RPMI7951 (cell line): ENCODE measurements at regions not wholly inside any gene's neighbourhood (a gene's known extent, or its start where the extent isn't known, plus 50 kb on each side); places are given as distances from the start of the nearest gene placed in this dataset.

ENCODE experiments used
- DNase-seq: peaks from one replicate; pipeline ENCODE4 v3.0.0-alpha.2; 2012; ENCODE audit warnings: low read depth

- no peak for DNase-seq
These were observed 620.3 kb downstream of the ZPLD1 start for GRCh38 chr3:103055021-103055520.

GRCh38 chr3:103056542-103056941 is 621.7 kb downstream of the ZPLD1 start:
- DNase-seq = no peak

GRCh38 chr3:103057003-103057402 is 622.2 kb downstream of the ZPLD1 start:
- no peak for DNase-seq

GRCh38 chr3:103057487-103057886 is 622.7 kb downstream of the ZPLD1 start:
- no peak for DNase-seq

GRCh38 chr3:103059432-103059831 is 624.6 kb downstream of the ZPLD1 start:
- DNase-seq = no peak

GRCh38 chr3:103060242-103060641 is 625.4 kb downstream of the ZPLD1 start:
- DNase-seq = no peak

GRCh38 chr3:103067963-103068362 is 633.1 kb downstream of the ZPLD1 start:
- DNase-seq = no peak

GRCh38 chr3:103075282-103075681 is 640.5 kb downstream of the ZPLD1 start:
- DNase-seq = no peak

- DNase-seq = no peak
These were observed 643.1 kb downstream of the ZPLD1 start for GRCh38 chr3:103077910-103078309.

GRCh38 chr3:103082501-103082900 is 647.7 kb downstream of the ZPLD1 start:
- DNase-seq = no peak

- DNase-seq = no peak
These were observed 649.2 kb downstream of the ZPLD1 start for GRCh38 chr3:103083848-103084631.

GRCh38 chr3:103085465-103085864 is 650.6 kb downstream of the ZPLD1 start:
- no peak for DNase-seq

- no peak for DNase-seq
These were observed 654.9 kb downstream of the ZPLD1 start for GRCh38 chr3:103089758-103090157.

GRCh38 chr3:103105206-103105605 is 670.4 kb downstream of the ZPLD1 start:
- DNase-seq = no peak

- no peak for DNase-seq
These were observed 677.5 kb downstream of the ZPLD1 start for GRCh38 chr3:103112273-103112672.

- DNase-seq = no peak
These were observed 691.3 kb downstream of the ZPLD1 start for GRCh38 chr3:103126115-103126514.

- no peak for DNase-seq
These were observed 692.3 kb downstream of the ZPLD1 start for GRCh38 chr3:103127098-103127630.

- DNase-seq = no peak
These were observed 692.9 kb downstream of the ZPLD1 start for GRCh38 chr3:103127737-103128136.

GRCh38 chr3:103134023-103134724 is 699.4 kb downstream of the ZPLD1 start:
- DNase-seq = no peak

GRCh38 chr3:103136621-103137020 is 701.8 kb downstream of the ZPLD1 start:
- no peak for DNase-seq

- DNase-seq = no peak
These were observed 703.0 kb downstream of the ZPLD1 start for GRCh38 chr3:103137830-103138229.

- no peak for DNase-seq
These were observed 723.4 kb downstream of the ZPLD1 start for GRCh38 chr3:103158183-103158582.

- no peak for DNase-seq
These were observed 732.1 kb downstream of the ZPLD1 start for GRCh38 chr3:103166890-103167289.
